ENCODE measurements at regions not wholly inside any gene's neighbourhood (a gene's known extent, or its start where the extent isn't known, plus 50 kb on each side); places are given as distances from the start of the nearest gene placed in this dataset.

GRCh38 chr18:76179257-76179656, 315.8 kb downstream of the ZNF516 start:
- TF ChIP-seq CTCF (IDR thresholded peaks at IDR 0.05): no peak
- no peak for TF ChIP-seq POLR2A (IDR thresholded peaks at IDR 0.05)
- H3K9me3 ChIP-seq (replicated peaks in 1 of 3): no peaks in the 10 kb centered on the region
- whole genome bisulfite sequencing, 4 donors: 60 to 78% (median 69%) methylated on average over 2 of the region's 2 CpGs
- intact Hi-C loops (cut with DNase I): no loop called here
- no peaks in the 10 kb centered on the region for H3K4me1 ChIP-seq (replicated peaks in 1 of 2)
- H3K27me3 ChIP-seq: no peaks in the 10 kb centered on the region
- no peak overlapping the region for H3K27ac ChIP-seq
- H3K36me3 ChIP-seq (replicated peaks in 1 of 2): no peaks in the 10 kb centered on the region
- no peak for DNase-seq
- no peak overlapping the region for H3K4me3 ChIP-seq

GRCh38 chr18:76177160-76177559, 317.9 kb downstream of the ZNF516 start:
- no peaks in the 10 kb centered on the region for H3K4me1 ChIP-seq (replicated peaks in 1 of 2)
- TF ChIP-seq CTCF (IDR thresholded peaks at IDR 0.05) (no peak), POLR2A (IDR thresholded peaks at IDR 0.05) (no peak)
- 64 to 94% (median 90%) methylated on average over 1 of the region's 1 CpG for WGBS, 4 donors
- intact Hi-C loops (cut with DNase I): no loop called here
- no peak overlapping the region for H3K4me3 ChIP-seq
- no peak for DNase-seq
- no peaks in the 10 kb centered on the region for H3K9me3 ChIP-seq (replicated peaks in 1 of 3)
- H3K27me3 ChIP-seq: peaks cover under 1% of the 10 kb centered on the region
- H3K27ac ChIP-seq: no peak overlapping the region
- no peaks in the 10 kb centered on the region for H3K36me3 ChIP-seq (replicated peaks in 1 of 2)

- peaks cover 4% of the 10 kb centered on the region for H3K27me3 ChIP-seq
- no peaks in the 10 kb centered on the region for H3K9me3 ChIP-seq (replicated peaks in 1 of 3)
- intact Hi-C loops (cut with DNase I): no loop called here
- no peak overlapping the region for H3K27ac ChIP-seq
- no peaks in the 10 kb centered on the region for H3K36me3 ChIP-seq (replicated peaks in 1 of 2)
- TF ChIP-seq CTCF (IDR thresholded peaks at IDR 0.05) (no peak), POLR2A (IDR thresholded peaks at IDR 0.05) (no peak)
- H3K4me3 ChIP-seq: no peak overlapping the region
- WGBS, 4 donors: 80 to 93% (median 90%) methylated on average over 2 of the region's 2 CpGs
- no peaks in the 10 kb centered on the region for H3K4me1 ChIP-seq (replicated peaks in 1 of 2)
- DNase-seq: no peak
These were observed 320.6 kb downstream of the ZNF516 start for GRCh38 chr18:76174451-76174850.

GRCh38 chr18:76169733-76170132, 325.3 kb downstream of the ZNF516 start:
- H3K4me1 ChIP-seq (replicated peaks in 1 of 2): no peaks in the 10 kb centered on the region
- H3K4me3 ChIP-seq: no peak overlapping the region
- H3K36me3 ChIP-seq (replicated peaks in 1 of 2): no peaks in the 10 kb centered on the region
- peaks cover 4% of the 10 kb centered on the region for H3K27me3 ChIP-seq
- no peak for DNase-seq
- no peak overlapping the region for H3K27ac ChIP-seq
- no peaks in the 10 kb centered on the region for H3K9me3 ChIP-seq (replicated peaks in 1 of 3)
- no peak for TF ChIP-seq CTCF (IDR thresholded peaks at IDR 0.05)
- no peak for TF ChIP-seq POLR2A (IDR thresholded peaks at IDR 0.05)
- WGBS, 4 donors: 82 to 90% (median 85%) methylated on average over 5 to 6 of the region's 6 CpGs
- intact Hi-C loops (cut with DNase I): no loop called here

All from adrenal gland (tissue), 9 donors.